ENCODE measurements at regions not wholly inside any gene's neighbourhood (a gene's known extent, or its start where the extent isn't known, plus 50 kb on each side); places are given as distances from the start of the nearest gene placed in this dataset.

DNA sequence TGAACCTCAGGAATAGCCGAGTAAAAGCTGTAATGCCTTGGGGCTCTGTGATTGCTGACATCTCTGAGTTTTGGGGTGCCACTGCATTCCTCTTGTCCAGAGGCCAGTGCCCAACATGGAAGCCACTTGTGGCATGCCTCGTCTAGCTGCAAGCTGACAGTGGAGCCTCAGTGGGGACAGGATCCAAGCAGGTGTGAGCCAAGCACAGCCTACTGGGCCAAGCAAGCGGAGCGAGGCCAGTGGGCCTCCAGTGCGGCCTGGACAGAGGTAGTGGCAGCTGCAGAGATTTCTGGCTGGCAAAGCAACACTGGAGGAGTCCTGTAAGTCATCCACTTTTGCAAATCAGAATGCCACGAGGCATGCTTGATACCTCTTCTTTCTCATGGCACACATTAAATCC lies 1038.2 kb upstream of the CNTN5 start:
- TF ChIP-seq, protein P1, sequence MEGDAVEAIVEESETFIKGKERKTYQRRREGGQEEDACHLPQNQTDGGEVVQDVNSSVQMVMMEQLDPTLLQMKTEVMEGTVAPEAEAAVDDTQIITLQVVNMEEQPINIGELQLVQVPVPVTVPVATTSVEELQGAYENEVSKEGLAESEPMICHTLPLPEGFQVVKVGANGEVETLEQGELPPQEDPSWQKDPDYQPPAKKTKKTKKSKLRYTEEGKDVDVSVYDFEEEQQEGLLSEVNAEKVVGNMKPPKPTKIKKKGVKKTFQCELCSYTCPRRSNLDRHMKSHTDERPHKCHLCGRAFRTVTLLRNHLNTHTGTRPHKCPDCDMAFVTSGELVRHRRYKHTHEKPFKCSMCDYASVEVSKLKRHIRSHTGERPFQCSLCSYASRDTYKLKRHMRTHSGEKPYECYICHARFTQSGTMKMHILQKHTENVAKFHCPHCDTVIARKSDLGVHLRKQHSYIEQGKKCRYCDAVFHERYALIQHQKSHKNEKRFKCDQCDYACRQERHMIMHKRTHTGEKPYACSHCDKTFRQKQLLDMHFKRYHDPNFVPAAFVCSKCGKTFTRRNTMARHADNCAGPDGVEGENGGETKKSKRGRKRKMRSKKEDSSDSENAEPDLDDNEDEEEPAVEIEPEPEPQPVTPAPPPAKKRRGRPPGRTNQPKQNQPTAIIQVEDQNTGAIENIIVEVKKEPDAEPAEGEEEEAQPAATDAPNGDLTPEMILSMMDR (IDR thresholded peaks at IDR 0.05; ENCODE audit: low read depth, low read length) = no peak
- TF ChIP-seq EZH2phosphoT487 (IDR thresholded peaks at IDR 0.05; ENCODE audit: low read depth) = no peak

Data from OCI-LY3 (cell line).